ENCODE measurements at regions not wholly inside any gene's neighbourhood (a gene's known extent, or its start where the extent isn't known, plus 50 kb on each side); places are given as distances from the start of the nearest gene placed in this dataset.

DNA sequence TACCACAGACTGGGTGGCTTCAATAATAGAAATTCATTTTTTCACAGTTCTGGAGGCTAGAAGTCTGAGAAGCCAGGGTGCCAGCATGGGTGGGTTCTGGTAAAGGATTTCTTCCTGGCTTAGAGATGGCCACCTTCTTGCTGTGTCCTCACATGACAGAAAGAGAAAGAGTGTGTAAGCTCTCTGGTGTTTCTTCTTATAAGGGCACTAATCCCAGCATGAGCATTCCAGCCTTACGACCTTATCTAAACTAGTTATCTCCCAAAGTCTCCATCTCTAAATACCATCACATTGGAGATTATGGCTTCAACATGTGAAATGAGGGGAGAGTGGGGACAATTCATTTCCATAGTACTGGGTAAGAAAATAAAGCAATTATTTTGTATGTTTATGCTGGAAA lies 226.5 kb upstream of the TUSC1 start:
- H3K27ac Mint-ChIP-seq, result no peak overlapping the region
- peaks cover 16% of the 10 kb centered on the region for H3K9me3 Mint-ChIP-seq
- H3K4me1 Mint-ChIP-seq (ENCODE audit: low read depth), result no peaks in the 10 kb centered on the region
- H3K36me3 Mint-ChIP-seq (ENCODE audit: low read depth), result no peaks in the 10 kb centered on the region
- H3K4me3 Mint-ChIP-seq, result no peak overlapping the region
- no peaks in the 10 kb centered on the region for H3K27me3 Mint-ChIP-seq (ENCODE audit: insufficient read depth)
- intact Hi-C loops (cut with micrococcal nuclease), result no loop called here
- DNase-seq (ENCODE audit: low spot score), result no peak

DNA sequence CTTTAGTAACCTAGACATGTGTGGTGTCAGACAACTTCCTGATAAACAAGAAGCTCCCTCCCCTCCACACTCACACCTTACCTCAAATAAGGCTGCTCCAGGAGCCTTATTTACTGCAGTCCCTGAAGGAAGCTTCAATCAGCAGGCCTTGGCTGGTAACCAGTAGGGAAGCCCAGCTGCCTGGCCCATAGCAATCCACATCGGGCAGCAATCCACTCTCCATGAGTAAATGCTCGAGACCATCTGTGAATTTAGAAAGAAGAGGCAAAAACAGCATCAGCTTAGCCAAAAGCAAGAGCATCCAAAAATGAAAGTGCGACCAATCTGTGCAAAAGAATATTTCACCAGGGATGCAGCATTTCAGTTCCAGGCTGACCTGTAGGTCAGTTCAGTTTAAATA lies 213.3 kb upstream of the TUSC1 start:
- Mint-ChIP-seq H3K36me3 (ENCODE audit: low read depth) (no peaks in the 10 kb centered on the region), H3K4me1 (ENCODE audit: low read depth) (no peaks in the 10 kb centered on the region)
- intact Hi-C loops (cut with micrococcal nuclease), result no loop called here

DNA sequence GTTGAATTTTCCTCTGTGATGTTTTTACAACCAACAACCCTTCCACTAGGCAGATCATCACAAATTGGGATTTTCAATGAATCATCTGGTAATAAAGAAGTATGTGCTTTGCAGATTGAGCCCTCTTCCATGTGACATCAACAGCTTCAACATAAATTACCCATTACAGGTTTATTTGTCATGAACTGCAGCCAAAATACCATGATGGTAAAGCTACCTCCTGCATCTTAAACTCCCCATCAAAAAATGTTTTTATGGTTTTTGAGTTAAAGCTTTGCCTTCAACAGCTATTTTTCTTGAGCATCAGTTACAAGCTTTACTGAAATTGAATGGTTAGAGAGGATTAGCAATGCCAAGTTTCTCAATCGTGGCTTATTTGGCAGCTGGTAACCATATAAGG lies 211.4 kb upstream of the TUSC1 start:
- peaks cover 17% of the 10 kb centered on the region for H3K9me3 Mint-ChIP-seq
- H3K4me1 Mint-ChIP-seq (ENCODE audit: low read depth), result no peaks in the 10 kb centered on the region
- no peaks in the 10 kb centered on the region for H3K27me3 Mint-ChIP-seq (ENCODE audit: insufficient read depth)
- intact Hi-C loops (cut with micrococcal nuclease), result no loop called here
- DNase-seq (ENCODE audit: low spot score), result no peak
- no peak overlapping the region for H3K27ac Mint-ChIP-seq
- no peak overlapping the region for H3K4me3 Mint-ChIP-seq
- no peaks in the 10 kb centered on the region for H3K36me3 Mint-ChIP-seq (ENCODE audit: low read depth)

More for the DNA sequence above, 213.3 kb upstream of the TUSC1 start:
- Mint-ChIP-seq H3K4me3 (no peak overlapping the region), H3K27ac (no peak overlapping the region), H3K9me3 (peaks cover 19% of the 10 kb centered on the region), H3K27me3 (ENCODE audit: insufficient read depth) (no peaks in the 10 kb centered on the region)
- no peak for DNase-seq (ENCODE audit: low spot score)

DNA sequence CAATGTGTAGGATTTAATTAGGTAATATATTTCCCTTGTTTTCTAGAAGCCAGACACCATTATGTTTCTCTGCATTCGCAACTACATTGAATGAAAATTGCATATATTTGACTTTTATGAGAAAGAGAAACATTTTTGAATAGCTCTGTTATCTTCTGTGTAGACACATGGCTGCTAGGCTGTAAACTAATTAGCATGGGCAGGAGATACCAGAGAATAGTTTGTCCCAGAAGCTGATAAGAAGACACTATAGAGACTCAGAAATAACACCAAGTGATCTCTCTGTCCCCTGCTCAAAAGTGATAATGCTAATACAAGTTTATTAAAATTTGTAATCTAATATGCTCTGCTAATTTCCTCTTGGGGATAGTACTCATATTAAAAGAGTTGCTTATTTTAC lies 198.0 kb upstream of the TUSC1 start:
- Mint-ChIP-seq H3K27me3 (ENCODE audit: insufficient read depth) (no peaks in the 10 kb centered on the region), H3K4me3 (no peak overlapping the region), H3K27ac (no peak overlapping the region), H3K4me1 (ENCODE audit: low read depth) (no peaks in the 10 kb centered on the region), H3K36me3 (ENCODE audit: low read depth) (no peaks in the 10 kb centered on the region), H3K9me3 (peaks cover 3% of the 10 kb centered on the region)
- intact Hi-C loops (cut with micrococcal nuclease), result no loop called here
- no peak for DNase-seq (ENCODE audit: low spot score)

DNA sequence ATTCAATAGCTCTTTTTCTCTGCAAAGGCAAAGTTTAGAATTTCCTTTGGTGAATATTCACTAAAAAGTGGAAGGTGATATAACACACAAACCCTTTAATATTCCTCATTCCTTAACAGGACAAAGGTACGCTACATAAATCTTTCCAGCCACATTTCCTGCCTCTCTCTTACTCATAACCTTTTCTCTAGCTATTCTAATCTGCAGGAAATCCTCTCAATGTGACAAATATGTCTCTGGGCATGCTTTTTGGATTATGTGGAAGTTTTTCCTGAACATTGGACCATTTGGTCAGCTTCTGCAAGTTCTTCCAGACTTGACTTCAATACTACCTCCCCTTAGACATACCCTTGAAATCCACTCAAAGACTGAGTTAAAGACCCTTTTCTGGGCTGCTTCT lies 186.3 kb upstream of the TUSC1 start:
- DNase-seq (ENCODE audit: low spot score), result no peak
- intact Hi-C loops (cut with micrococcal nuclease), result no loop called here
- Mint-ChIP-seq H3K4me3 (no peak overlapping the region), H3K27ac (no peak overlapping the region), H3K27me3 (ENCODE audit: insufficient read depth) (no peaks in the 10 kb centered on the region), H3K36me3 (ENCODE audit: low read depth) (no peaks in the 10 kb centered on the region), H3K9me3 (peaks cover 12% of the 10 kb centered on the region), H3K4me1 (ENCODE audit: low read depth) (no peaks in the 10 kb centered on the region)

DNA sequence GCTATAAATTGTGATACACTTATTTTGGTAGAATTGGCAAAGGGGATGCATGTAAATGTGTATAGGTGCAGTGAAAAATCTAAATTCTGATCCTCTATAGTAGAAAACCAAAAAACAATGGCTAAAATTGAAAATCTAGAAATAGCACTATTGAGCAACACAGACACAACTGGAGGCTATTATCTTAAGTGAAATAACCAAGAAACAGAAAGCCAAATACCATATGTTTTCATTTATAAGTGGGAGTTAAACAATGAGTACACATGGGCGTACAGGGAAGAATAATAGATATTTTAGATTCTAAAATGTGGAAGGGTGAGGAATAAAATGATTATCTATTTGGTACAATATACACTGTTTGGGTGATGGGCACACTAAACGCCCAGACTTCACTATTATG lies 183.2 kb upstream of the TUSC1 start:
- Mint-ChIP-seq H3K27ac (no peak overlapping the region), H3K27me3 (ENCODE audit: insufficient read depth) (no peaks in the 10 kb centered on the region), H3K4me3 (no peak overlapping the region), H3K36me3 (ENCODE audit: low read depth) (no peaks in the 10 kb centered on the region), H3K4me1 (ENCODE audit: low read depth) (no peaks in the 10 kb centered on the region), H3K9me3 (peaks cover 16% of the 10 kb centered on the region)
- no peak for DNase-seq (ENCODE audit: low spot score)
- intact Hi-C loops (cut with micrococcal nuclease), result no loop called here

DNA sequence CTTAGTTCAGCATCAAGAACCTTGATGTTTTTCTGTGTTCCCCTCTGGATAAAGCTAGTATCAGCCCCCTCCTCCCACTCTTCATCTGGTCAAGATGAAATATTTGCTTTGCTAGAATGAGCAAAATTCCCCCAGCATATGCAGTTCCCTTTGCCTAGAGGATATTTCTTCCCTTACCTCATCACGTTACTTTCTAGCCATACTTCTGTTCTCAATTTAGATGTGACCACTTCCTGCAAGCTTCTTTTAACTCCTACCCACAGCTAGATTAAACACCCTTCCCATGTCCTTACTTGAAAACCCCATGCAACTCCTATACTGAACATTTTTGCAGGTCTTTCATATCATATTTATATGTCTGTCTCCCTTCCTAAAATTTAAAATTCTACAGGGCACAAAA lies 178.9 kb upstream of the TUSC1 start:
- no peak overlapping the region for H3K27ac Mint-ChIP-seq
- no peaks in the 10 kb centered on the region for H3K36me3 Mint-ChIP-seq (ENCODE audit: low read depth)
- no peaks in the 10 kb centered on the region for H3K27me3 Mint-ChIP-seq (ENCODE audit: insufficient read depth)
- H3K4me3 Mint-ChIP-seq, result no peak overlapping the region
- no peaks in the 10 kb centered on the region for H3K4me1 Mint-ChIP-seq (ENCODE audit: low read depth)
- peaks cover 19% of the 10 kb centered on the region for H3K9me3 Mint-ChIP-seq
- DNase-seq (ENCODE audit: low spot score), result no peak
- intact Hi-C loops (cut with micrococcal nuclease), result no loop called here

DNA sequence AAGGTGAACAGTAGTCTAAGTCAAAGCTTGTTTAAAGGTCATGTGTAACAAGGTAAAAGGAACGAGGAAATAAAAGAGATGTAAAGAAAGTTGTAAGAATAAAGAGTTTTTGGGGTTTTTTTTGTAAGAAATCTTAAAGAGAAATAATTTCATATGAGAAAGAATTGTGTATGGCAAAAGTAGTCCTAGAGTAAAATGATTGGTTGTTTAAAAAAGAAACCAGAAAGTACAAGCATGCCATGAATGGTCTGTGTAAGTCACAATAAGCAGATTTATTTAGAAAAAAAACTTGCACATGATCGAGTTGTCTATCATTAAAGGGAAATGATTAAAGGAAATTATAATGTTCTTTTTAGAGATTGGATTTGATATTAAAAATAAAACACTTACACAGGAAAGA lies 172.6 kb upstream of the TUSC1 start:
- H3K4me1 Mint-ChIP-seq (ENCODE audit: low read depth), result no peaks in the 10 kb centered on the region
- DNase-seq (ENCODE audit: low spot score), result no peak
- intact Hi-C loops (cut with micrococcal nuclease), result no loop called here

DNA sequence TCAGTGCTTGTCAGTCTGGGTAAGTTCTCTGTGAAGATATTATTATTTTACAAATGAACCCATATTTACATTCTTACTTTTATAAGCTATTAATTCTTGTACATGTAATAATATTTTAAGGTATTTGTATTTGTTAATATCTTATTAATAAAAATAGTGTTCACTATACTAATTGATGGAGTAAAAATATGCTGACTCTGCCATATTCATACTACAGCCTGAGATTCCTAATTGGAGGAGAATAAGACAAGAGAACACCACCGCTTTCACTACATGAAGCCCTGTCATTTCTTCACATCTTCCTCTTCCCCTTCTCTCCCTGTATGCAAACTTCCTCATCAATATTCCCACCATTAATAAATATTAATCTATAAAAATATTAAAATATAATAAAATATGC lies 167.6 kb upstream of the TUSC1 start:
- intact Hi-C loops (cut with micrococcal nuclease), result no loop called here
- Mint-ChIP-seq H3K36me3 (ENCODE audit: low read depth) (no peaks in the 10 kb centered on the region), H3K27ac (no peak overlapping the region)

More for the DNA sequence above, 172.6 kb upstream of the TUSC1 start:
- H3K36me3 Mint-ChIP-seq (ENCODE audit: low read depth), result no peaks in the 10 kb centered on the region
- no peaks in the 10 kb centered on the region for H3K27me3 Mint-ChIP-seq (ENCODE audit: insufficient read depth)
- no peak overlapping the region for H3K27ac Mint-ChIP-seq
- H3K4me3 Mint-ChIP-seq, result no peak overlapping the region
- peaks cover 11% of the 10 kb centered on the region for H3K9me3 Mint-ChIP-seq

DNA sequence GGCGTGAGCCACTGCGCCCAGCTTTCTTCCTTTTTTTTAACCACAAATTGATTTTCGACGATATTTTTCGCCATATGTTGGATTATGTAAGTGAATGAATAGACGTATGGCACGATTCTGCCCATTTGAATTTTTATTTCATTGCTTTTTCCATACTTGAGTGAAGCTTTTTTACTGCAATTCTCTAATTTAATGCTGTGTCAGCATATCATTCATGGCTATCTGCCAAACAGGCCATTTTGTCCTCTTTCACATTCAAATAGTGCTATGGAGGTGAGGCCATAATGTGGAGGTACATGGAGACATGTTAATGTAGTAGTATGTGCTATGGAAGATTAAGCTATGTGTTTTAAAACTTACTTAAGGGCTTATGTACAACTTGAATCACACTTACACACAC lies 152.1 kb upstream of the TUSC1 start:
- no peaks in the 10 kb centered on the region for H3K4me1 Mint-ChIP-seq (ENCODE audit: low read depth)
- no peak overlapping the region for H3K27ac Mint-ChIP-seq
- H3K9me3 Mint-ChIP-seq, result peaks cover 35% of the 10 kb centered on the region
- no peak for DNase-seq (ENCODE audit: low spot score)
- no peaks in the 10 kb centered on the region for H3K27me3 Mint-ChIP-seq (ENCODE audit: insufficient read depth)
- H3K4me3 Mint-ChIP-seq, result no peak overlapping the region
- intact Hi-C loops (cut with micrococcal nuclease), result no loop called here
- H3K36me3 Mint-ChIP-seq (ENCODE audit: low read depth), result no peaks in the 10 kb centered on the region

More for the DNA sequence above, 167.6 kb upstream of the TUSC1 start:
- H3K4me3 Mint-ChIP-seq, result no peak overlapping the region
- DNase-seq (ENCODE audit: low spot score), result no peak
- no peaks in the 10 kb centered on the region for H3K4me1 Mint-ChIP-seq (ENCODE audit: low read depth)
- H3K9me3 Mint-ChIP-seq, result peaks cover 6% of the 10 kb centered on the region
- no peaks in the 10 kb centered on the region for H3K27me3 Mint-ChIP-seq (ENCODE audit: insufficient read depth)

DNA sequence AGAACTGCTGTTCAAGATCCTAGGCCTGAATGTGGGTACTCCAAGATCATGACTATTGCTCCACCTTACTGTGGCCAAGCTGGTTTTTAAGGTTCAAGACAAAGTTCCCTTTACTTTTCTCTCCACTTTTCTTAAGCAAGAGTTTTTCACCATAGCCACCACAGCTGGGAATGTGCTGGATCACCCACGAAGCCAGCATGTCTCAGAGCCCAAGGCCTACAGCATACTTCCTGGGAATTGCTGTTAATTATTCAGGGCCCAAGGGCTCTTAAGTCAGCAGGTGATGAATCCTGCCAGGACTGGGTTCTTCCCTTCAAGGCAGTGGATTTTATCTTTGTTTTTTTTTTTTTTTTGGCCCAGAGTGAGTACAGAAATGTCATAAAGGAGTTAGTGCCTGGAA lies 149.4 kb upstream of the TUSC1 start:
- intact Hi-C loops (cut with micrococcal nuclease), result no loop called here
- no peak overlapping the region for H3K4me3 Mint-ChIP-seq
- H3K9me3 Mint-ChIP-seq, result peaks cover 52% of the 10 kb centered on the region
- H3K36me3 Mint-ChIP-seq (ENCODE audit: low read depth), result no peaks in the 10 kb centered on the region
- no peaks in the 10 kb centered on the region for H3K4me1 Mint-ChIP-seq (ENCODE audit: low read depth)
- H3K27ac Mint-ChIP-seq, result no peak overlapping the region
- no peak for DNase-seq (ENCODE audit: low spot score)
- H3K27me3 Mint-ChIP-seq (ENCODE audit: insufficient read depth), result no peaks in the 10 kb centered on the region

DNA sequence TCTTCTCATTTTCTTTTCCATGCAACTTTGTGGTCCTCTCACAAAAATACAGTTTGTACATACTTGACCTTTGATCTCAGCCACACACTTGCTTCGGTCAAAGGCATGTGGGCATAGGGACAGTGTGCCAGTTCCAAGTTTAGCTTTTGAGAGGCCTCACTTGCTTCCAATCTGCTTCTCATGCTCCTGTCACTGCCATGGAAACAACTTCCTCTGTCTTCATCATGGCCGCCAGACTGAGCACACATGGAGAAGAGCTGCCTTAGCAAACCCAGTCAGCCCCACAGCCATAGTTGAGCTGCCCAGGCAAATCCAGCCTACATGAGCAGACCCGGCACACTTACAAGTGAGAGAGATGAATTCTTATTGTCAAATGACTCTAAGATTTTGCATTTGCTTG lies 138.2 kb upstream of the TUSC1 start:
- Mint-ChIP-seq H3K9me3 (peaks cover 18% of the 10 kb centered on the region), H3K4me1 (ENCODE audit: low read depth) (no peaks in the 10 kb centered on the region), H3K27me3 (ENCODE audit: insufficient read depth) (no peaks in the 10 kb centered on the region)

DNA sequence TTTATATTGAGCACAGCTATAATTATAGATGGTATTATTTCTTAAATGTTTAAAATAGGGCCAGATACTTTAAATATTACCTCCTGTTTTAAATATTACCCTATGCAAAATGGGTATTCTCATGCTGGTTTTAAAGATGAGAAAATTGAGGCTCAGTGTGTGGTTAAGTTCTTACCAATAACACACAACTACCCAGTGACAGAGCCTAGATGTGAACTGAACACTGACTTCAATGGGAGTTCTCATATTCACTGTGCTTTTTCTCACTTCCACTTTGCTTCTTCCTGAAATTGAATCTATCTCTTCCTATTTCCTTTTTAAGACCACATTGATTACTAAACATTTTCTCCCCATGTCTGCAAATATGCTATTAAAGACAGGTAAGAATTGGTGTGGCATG lies 135.8 kb upstream of the TUSC1 start:
- Mint-ChIP-seq H3K36me3 (ENCODE audit: low read depth) (no peaks in the 10 kb centered on the region), H3K27me3 (ENCODE audit: insufficient read depth) (no peaks in the 10 kb centered on the region), H3K4me1 (ENCODE audit: low read depth) (no peaks in the 10 kb centered on the region), H3K27ac (no peak overlapping the region), H3K9me3 (peaks cover 21% of the 10 kb centered on the region), H3K4me3 (no peak overlapping the region)
- intact Hi-C loops (cut with micrococcal nuclease), result no loop called here
- DNase-seq (ENCODE audit: low spot score), result no peak

More for the DNA sequence above, 138.2 kb upstream of the TUSC1 start:
- Mint-ChIP-seq H3K36me3 (ENCODE audit: low read depth) (no peaks in the 10 kb centered on the region), H3K27ac (no peak overlapping the region), H3K4me3 (no peak overlapping the region)
- no peak for DNase-seq (ENCODE audit: low spot score)
- intact Hi-C loops (cut with micrococcal nuclease), result no loop called here

DNA sequence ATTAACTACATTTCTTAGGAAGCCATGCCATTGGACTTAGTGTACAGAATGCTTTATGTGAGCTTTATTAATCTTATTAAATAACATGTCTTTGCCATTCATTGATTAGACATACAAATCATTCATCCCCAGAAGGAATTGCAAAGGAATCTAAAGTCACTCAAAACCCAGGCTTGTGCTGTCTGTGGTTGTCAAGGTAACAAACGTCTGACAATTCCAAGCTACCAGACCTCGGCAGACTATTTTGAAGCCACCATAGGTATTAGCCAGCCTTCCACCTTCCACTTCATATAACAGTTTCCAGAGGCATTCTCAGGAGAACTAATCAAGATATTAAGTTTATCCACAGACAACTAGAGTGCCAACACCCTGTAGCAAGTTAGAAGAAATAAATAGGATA lies 135.2 kb upstream of the TUSC1 start:
- intact Hi-C loops (cut with micrococcal nuclease), result no loop called here
- H3K36me3 Mint-ChIP-seq (ENCODE audit: low read depth), result no peaks in the 10 kb centered on the region
- no peaks in the 10 kb centered on the region for H3K4me1 Mint-ChIP-seq (ENCODE audit: low read depth)
- peaks cover 26% of the 10 kb centered on the region for H3K9me3 Mint-ChIP-seq
- H3K27me3 Mint-ChIP-seq (ENCODE audit: insufficient read depth), result no peaks in the 10 kb centered on the region
- no peak for DNase-seq (ENCODE audit: low spot score)
- no peak overlapping the region for H3K4me3 Mint-ChIP-seq
- no peak overlapping the region for H3K27ac Mint-ChIP-seq

All from activated T-helper 1 cell treated with anti-CD3 and anti-CD28 coated beads, Interleukin-12 subunit alpha, Interleukin-12 subunit beta, Interleukin-2, Interleukin-4 antibody, amounts not matched to agents 30 ng/mL and 10 ng/mL and 1 ng/mL, durations not matched to agents 14 hours and 24 hours and 36 hours (primary cell).